ENCODE measurements at regions not wholly inside any gene's neighbourhood (a gene's known extent, or its start where the extent isn't known, plus 50 kb on each side); places are given as distances from the start of the nearest gene placed in this dataset.

GRCh38 chr6:43952746-43953145, 174.5 kb downstream of the MRPL14 start (continued):
- peak; percentile 59 for TF ChIP-seq CTCF (CRISPR knock-in tag; IDR thresholded peaks at IDR 0.05)
- peak; percentile 10; the same call in 1 of the 2 replicates for TF ChIP-seq CEBPB (IDR thresholded peaks at IDR 0.05; ENCODE audit: borderline replicate concordance, low read depth, low read length)
- no peak for TF ChIP-seq SRSF9 (IDR thresholded peaks at IDR 0.05; ENCODE audit: borderline replicate concordance, insufficient read depth, low read depth, low read length, poor library complexity, severe bottlenecking)
- TF ChIP-seq RFX1 (IDR thresholded peaks at IDR 0.05) = no peak
- TF ChIP-seq, protein P1, sequence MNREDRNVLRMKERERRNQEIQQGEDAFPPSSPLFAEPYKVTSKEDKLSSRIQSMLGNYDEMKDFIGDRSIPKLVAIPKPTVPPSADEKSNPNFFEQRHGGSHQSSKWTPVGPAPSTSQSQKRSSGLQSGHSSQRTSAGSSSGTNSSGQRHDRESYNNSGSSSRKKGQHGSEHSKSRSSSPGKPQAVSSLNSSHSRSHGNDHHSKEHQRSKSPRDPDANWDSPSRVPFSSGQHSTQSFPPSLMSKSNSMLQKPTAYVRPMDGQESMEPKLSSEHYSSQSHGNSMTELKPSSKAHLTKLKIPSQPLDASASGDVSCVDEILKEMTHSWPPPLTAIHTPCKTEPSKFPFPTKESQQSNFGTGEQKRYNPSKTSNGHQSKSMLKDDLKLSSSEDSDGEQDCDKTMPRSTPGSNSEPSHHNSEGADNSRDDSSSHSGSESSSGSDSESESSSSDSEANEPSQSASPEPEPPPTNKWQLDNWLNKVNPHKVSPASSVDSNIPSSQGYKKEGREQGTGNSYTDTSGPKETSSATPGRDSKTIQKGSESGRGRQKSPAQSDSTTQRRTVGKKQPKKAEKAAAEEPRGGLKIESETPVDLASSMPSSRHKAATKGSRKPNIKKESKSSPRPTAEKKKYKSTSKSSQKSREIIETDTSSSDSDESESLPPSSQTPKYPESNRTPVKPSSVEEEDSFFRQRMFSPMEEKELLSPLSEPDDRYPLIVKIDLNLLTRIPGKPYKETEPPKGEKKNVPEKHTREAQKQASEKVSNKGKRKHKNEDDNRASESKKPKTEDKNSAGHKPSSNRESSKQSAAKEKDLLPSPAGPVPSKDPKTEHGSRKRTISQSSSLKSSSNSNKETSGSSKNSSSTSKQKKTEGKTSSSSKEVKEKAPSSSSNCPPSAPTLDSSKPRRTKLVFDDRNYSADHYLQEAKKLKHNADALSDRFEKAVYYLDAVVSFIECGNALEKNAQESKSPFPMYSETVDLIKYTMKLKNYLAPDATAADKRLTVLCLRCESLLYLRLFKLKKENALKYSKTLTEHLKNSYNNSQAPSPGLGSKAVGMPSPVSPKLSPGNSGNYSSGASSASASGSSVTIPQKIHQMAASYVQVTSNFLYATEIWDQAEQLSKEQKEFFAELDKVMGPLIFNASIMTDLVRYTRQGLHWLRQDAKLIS (CRISPR knock-in tag; IDR thresholded peaks at IDR 0.05) = no peak
- TF ChIP-seq LCORL (IDR thresholded peaks at IDR 0.05) = no peak
- TF ChIP-seq LCORL (CRISPR knock-in tag; IDR thresholded peaks at IDR 0.05) = 0 out of 2 replicates have a peak, but pooled peaks have one; percentile 20
- no peak for TF ChIP-seq SETDB1 (CRISPR knock-in tag; IDR thresholded peaks at IDR 0.05; ENCODE audit: borderline replicate concordance)
- no peak for TF ChIP-seq RFX5 (IDR thresholded peaks at IDR 0.05; ENCODE audit: low read depth, low read length)
- TF ChIP-seq, protein P2, sequence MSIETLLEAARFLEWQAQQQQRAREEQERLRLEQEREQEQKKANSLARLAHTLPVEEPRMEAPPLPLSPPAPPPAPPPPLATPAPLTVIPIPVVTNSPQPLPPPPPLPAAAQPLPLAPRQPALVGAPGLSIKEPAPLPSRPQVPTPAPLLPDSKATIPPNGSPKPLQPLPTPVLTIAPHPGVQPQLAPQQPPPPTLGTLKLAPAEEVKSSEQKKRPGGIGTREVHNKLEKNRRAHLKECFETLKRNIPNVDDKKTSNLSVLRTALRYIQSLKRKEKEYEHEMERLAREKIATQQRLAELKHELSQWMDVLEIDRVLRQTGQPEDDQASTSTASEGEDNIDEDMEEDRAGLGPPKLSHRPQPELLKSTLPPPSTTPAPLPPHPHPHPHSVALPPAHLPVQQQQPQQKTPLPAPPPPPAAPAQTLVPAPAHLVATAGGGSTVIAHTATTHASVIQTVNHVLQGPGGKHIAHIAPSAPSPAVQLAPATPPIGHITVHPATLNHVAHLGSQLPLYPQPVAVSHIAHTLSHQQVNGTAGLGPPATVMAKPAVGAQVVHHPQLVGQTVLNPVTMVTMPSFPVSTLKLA (IDR thresholded peaks at IDR 0.05) = peak; percentile 39
- TF ChIP-seq, protein P3, sequence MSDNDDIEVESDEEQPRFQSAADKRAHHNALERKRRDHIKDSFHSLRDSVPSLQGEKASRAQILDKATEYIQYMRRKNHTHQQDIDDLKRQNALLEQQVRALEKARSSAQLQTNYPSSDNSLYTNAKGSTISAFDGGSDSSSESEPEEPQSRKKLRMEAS (IDR thresholded peaks at IDR 0.05) = 0 out of 2 replicates have a peak, but pooled peaks have one; percentile 12
- peak; percentile 20; the same call in 1 of the 2 replicates for TF ChIP-seq SMC3 (IDR thresholded peaks at IDR 0.05; ENCODE audit: low read length)
- no peak for TF ChIP-seq ZNF674 (CRISPR knock-in tag; IDR thresholded peaks at IDR 0.05; ENCODE audit: low read depth)
- TF ChIP-seq, protein P4, sequence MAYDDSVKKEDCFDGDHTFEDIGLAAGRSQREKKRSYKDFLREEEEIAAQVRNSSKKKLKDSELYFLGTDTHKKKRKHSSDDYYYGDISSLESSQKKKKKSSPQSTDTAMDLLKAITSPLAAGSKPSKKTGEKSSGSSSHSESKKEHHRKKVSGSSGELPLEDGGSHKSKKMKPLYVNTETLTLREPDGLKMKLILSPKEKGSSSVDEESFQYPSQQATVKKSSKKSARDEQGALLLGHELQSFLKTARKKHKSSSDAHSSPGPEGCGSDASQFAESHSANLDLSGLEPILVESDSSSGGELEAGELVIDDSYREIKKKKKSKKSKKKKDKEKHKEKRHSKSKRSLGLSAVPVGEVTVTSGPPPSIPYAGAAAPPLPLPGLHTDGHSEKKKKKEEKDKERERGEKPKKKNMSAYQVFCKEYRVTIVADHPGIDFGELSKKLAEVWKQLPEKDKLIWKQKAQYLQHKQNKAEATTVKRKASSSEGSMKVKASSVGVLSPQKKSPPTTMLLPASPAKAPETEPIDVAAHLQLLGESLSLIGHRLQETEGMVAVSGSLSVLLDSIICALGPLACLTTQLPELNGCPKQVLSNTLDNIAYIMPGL (CRISPR knock-in tag; IDR thresholded peaks at IDR 0.05; ENCODE audit: borderline replicate concordance in 1 of 2, low read depth in 1 of 2) = 0 out of 4 replicates have a peak, but pooled peaks of 1 of the 2 experiments have one; percentile 8
- TF ChIP-seq SKI (IDR thresholded peaks at IDR 0.05; ENCODE audit: partially characterized antibody) = no peak
- 0 out of 2 replicates have a peak, but pooled peaks have one; percentile 23 for TF ChIP-seq YEATS4 (CRISPR knock-in tag; IDR thresholded peaks at IDR 0.05; ENCODE audit: borderline replicate concordance)
- TF ChIP-seq POGZ (CRISPR knock-in tag; IDR thresholded peaks at IDR 0.05) = peak; percentile 29; the same call in 1 of the 2 replicates
- TF ChIP-seq CHD4 (IDR thresholded peaks at IDR 0.05; ENCODE audit: borderline replicate concordance, low read length) = peak; percentile 66; the same call in 1 of the 2 replicates
- peak; percentile 52; the same call in 1 of the 2 replicates for TF ChIP-seq KDM1A (CRISPR knock-in tag; IDR thresholded peaks at IDR 0.05)
- TF ChIP-seq ZNF235 (CRISPR knock-in tag; IDR thresholded peaks at IDR 0.05; ENCODE audit: borderline replicate concordance) = 0 out of 2 replicates have a peak, but pooled peaks have one; percentile 53
